ENCODE measurements at regions not wholly inside any gene's neighbourhood (a gene's known extent, or its start where the extent isn't known, plus 50 kb on each side); places are given as distances from the start of the nearest gene placed in this dataset.

DNA sequence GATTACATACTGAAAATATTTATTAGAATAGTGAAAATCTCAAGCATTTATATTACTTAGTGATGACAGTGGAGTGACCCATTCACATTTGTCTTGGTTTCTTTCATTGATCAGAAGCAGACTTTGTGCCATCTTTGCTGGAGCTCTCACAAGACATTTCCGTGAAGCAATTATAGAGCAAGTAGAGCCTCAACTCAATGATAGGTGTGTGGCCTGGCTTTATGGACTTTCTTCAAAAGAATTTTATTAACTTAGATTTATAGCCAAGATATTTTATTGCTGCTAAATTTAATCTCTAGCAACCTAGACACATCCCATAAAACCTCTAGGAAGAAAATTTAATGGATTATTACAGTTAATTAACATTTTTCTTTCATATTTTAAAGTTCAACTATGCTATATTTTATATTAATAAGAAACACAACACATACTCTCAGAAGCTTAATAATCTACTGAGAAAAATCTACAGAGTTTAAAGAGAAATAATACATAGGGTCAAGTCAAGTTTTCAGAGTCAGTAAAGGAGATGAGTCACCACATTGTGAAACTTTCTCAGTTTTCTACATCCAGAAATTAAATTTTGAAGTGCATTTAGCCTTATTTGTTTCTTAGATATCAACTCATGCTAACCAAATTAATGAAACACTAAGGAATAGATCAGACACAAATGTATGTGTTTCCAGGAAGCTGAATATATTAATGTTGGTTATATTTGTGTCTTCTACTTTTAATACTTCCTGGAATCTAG lies 160.5 kb downstream of the LACC1 start:
- Histone ChIP-seq H3K27ac (ENCODE audit: insufficient read depth, low read length) (no peak overlapping the region), H2AFZ (ENCODE audit: low read length) (no peak overlapping the region), H3K9ac (ENCODE audit: insufficient read depth, low read length) (no peak overlapping the region), H3K79me2 (ENCODE audit: control insufficient read depth, insufficient read depth, low read length) (no peaks in the 10 kb centered on the region), H3K36me3 (ENCODE audit: control insufficient read depth, insufficient read depth, low read length) (no peaks in the 10 kb centered on the region), H3K4me3 (replicated peaks in 1 of 4; ENCODE audit: control extremely low read depth in 1 of 4, insufficient read depth in 1 of 4, low read depth in 3 of 4, low read length in 4 of 4) (no peak overlapping the region), H3K27me3 (ENCODE audit: control insufficient read depth, insufficient read depth, low read length) (peaks cover 2% of the 10 kb centered on the region), H3K4me1 (ENCODE audit: control insufficient read depth, extremely low read depth, insufficient read depth, low read length) (no peaks in the 10 kb centered on the region), H4K20me1 (ENCODE audit: control insufficient read depth, extremely low read depth, insufficient read depth, low read length) (no peaks in the 10 kb centered on the region), H3K4me2 (ENCODE audit: extremely low read depth, insufficient read depth, low read length) (no peak overlapping the region), H3K9me3 (ENCODE audit: control insufficient read depth, insufficient read depth, low read depth, low read length) (no peaks in the 10 kb centered on the region)
- TF ChIP-seq, protein P1, sequence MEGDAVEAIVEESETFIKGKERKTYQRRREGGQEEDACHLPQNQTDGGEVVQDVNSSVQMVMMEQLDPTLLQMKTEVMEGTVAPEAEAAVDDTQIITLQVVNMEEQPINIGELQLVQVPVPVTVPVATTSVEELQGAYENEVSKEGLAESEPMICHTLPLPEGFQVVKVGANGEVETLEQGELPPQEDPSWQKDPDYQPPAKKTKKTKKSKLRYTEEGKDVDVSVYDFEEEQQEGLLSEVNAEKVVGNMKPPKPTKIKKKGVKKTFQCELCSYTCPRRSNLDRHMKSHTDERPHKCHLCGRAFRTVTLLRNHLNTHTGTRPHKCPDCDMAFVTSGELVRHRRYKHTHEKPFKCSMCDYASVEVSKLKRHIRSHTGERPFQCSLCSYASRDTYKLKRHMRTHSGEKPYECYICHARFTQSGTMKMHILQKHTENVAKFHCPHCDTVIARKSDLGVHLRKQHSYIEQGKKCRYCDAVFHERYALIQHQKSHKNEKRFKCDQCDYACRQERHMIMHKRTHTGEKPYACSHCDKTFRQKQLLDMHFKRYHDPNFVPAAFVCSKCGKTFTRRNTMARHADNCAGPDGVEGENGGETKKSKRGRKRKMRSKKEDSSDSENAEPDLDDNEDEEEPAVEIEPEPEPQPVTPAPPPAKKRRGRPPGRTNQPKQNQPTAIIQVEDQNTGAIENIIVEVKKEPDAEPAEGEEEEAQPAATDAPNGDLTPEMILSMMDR (conservative IDR thresholded peaks at IDR 0.05 in 1 of 2, IDR thresholded peaks at IDR 0.05 in 1 of 2; ENCODE audit: low read depth in 1 of 2, low read length in 2 of 2): no peak
- no peak for TF ChIP-seq EZH2 (IDR thresholded peaks at IDR 0.05; ENCODE audit: low read length, missing control alignments)
- DNase-seq (ENCODE audit: low read depth in 2 of 2): peak; percentile 44 to 75

DNA sequence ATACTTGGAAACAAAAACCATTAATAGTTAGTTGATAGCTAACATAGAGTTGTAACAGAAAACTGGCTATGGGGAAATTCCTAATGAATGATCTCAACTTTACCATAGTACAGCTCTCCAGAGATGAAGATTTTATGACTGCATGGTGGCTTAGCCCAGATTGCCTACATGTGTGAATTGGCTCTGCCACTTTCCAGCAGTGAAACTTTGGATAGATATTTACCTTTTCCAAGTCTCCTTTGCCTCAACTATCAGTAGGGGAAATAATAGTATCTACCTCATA lies 161.1 kb downstream of the LACC1 start:
- no peaks in the 10 kb centered on the region for H3K4me1 ChIP-seq (ENCODE audit: control insufficient read depth, extremely low read depth, insufficient read depth, low read length)
- H3K9ac ChIP-seq (ENCODE audit: insufficient read depth, low read length): no peak overlapping the region
- TF ChIP-seq, protein P1 (conservative IDR thresholded peaks at IDR 0.05 in 1 of 2, IDR thresholded peaks at IDR 0.05 in 1 of 2; ENCODE audit: low read depth in 1 of 2, low read length in 2 of 2): no peak
- no peak for TF ChIP-seq EZH2 (IDR thresholded peaks at IDR 0.05; ENCODE audit: low read length, missing control alignments)
- H3K4me3 ChIP-seq (replicated peaks in 1 of 4; ENCODE audit: control extremely low read depth in 1 of 4, insufficient read depth in 1 of 4, low read depth in 3 of 4, low read length in 4 of 4): no peak overlapping the region
- H3K9me3 ChIP-seq (ENCODE audit: control insufficient read depth, insufficient read depth, low read depth, low read length): no peaks in the 10 kb centered on the region
- peak; percentile 55 to 69 for DNase-seq (ENCODE audit: low read depth in 2 of 2)
- no peaks in the 10 kb centered on the region for H3K36me3 ChIP-seq (ENCODE audit: control insufficient read depth, insufficient read depth, low read length)
- H3K4me2 ChIP-seq (ENCODE audit: extremely low read depth, insufficient read depth, low read length): no peak overlapping the region
- H3K27me3 ChIP-seq (ENCODE audit: control insufficient read depth, insufficient read depth, low read length): peaks cover 2% of the 10 kb centered on the region
- no peak overlapping the region for H2AFZ ChIP-seq (ENCODE audit: low read length)
- H3K79me2 ChIP-seq (ENCODE audit: control insufficient read depth, insufficient read depth, low read length): no peaks in the 10 kb centered on the region
- no peak overlapping the region for H3K27ac ChIP-seq (ENCODE audit: insufficient read depth, low read length)
- no peaks in the 10 kb centered on the region for H4K20me1 ChIP-seq (ENCODE audit: control insufficient read depth, extremely low read depth, insufficient read depth, low read length)

DNA sequence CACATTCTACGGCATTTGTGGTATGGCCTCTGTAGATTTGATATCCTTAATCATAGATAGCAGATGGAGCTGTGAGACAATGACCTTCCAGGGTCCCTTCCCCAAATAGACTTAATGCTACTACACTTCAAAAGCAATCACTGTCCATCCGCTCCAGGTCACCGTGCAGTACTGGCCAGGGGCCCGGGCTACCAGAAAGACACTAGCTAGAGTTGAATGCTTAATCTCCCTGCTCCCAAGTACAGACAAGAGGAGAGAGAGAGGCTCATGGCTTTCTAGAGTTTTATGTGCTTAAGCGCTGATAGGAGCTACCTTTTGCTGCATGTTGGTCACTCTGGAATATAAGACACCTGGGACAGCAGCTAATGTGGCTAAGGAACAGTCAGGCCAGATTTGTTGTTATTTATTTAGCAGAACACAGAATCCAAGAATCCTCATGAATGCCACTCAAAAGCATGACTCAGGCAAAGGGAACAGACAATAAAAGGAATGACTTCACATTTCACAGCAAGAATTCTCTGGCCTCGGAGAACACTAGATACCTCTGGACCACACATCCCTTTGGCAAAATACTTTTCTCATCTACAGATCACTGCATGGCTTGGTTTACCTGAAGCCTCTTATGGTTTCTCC lies 165.0 kb downstream of the LACC1 start:
- Histone ChIP-seq H3K36me3 (ENCODE audit: control insufficient read depth, insufficient read depth, low read length) (no peaks in the 10 kb centered on the region), H3K4me3 (replicated peaks in 1 of 4; ENCODE audit: control extremely low read depth in 1 of 4, insufficient read depth in 1 of 4, low read depth in 3 of 4, low read length in 4 of 4) (no peak overlapping the region), H3K4me1 (ENCODE audit: control insufficient read depth, extremely low read depth, insufficient read depth, low read length) (no peaks in the 10 kb centered on the region), H3K9me3 (ENCODE audit: control insufficient read depth, insufficient read depth, low read depth, low read length) (no peaks in the 10 kb centered on the region), H3K79me2 (ENCODE audit: control insufficient read depth, insufficient read depth, low read length) (no peaks in the 10 kb centered on the region), H4K20me1 (ENCODE audit: control insufficient read depth, extremely low read depth, insufficient read depth, low read length) (no peaks in the 10 kb centered on the region), H3K9ac (ENCODE audit: insufficient read depth, low read length) (no peak overlapping the region), H3K27me3 (ENCODE audit: control insufficient read depth, insufficient read depth, low read length) (peaks cover 5% of the 10 kb centered on the region), H2AFZ (ENCODE audit: low read length) (no peak overlapping the region), H3K4me2 (ENCODE audit: extremely low read depth, insufficient read depth, low read length) (no peak overlapping the region), H3K27ac (ENCODE audit: insufficient read depth, low read length) (no peak overlapping the region)
- TF ChIP-seq EZH2 (IDR thresholded peaks at IDR 0.05; ENCODE audit: low read length, missing control alignments): no peak
- TF ChIP-seq, protein P1 (conservative IDR thresholded peaks at IDR 0.05 in 1 of 2, IDR thresholded peaks at IDR 0.05 in 1 of 2; ENCODE audit: low read depth in 1 of 2, low read length in 2 of 2): no peak
- peak in 1 of 2 donors; percentile 43 for DNase-seq (ENCODE audit: low read depth in 2 of 2)

Data from fibroblast of lung (primary cell).